ENCODE measurements at regions not wholly inside any gene's neighbourhood (a gene's known extent, or its start where the extent isn't known, plus 50 kb on each side); places are given as distances from the start of the nearest gene placed in this dataset.

GRCh38 chr10:69692891-69693290 lies 62.8 kb downstream of the FAM241B start:
- TF ChIP-seq POLR2A (IDR thresholded peaks at IDR 0.05) (no peak), CTCF (IDR thresholded peaks at IDR 0.05 in 8 of 11, conservative IDR thresholded peaks at IDR 0.05 in 3 of 11) (no peak)
